Activated T-cell treated with anti-CD3 and anti-CD28 coated beads, Interleukin-2, amount 50 U/mL, for 4 hours (primary cell): ENCODE measurements at regions not wholly inside any gene's neighbourhood (a gene's known extent, or its start where the extent isn't known, plus 50 kb on each side); places are given as distances from the start of the nearest gene placed in this dataset.
"Not testable (repeated sequence)": the region's sequence is repeated elsewhere in the genome, so short reads cannot be mapped to it uniquely, and the experiment has no call there.

ENCODE experiments used
- ATAC-seq, 2 donors: fragments of 200-7000 bp; cut with Tn5 transposase; one replicate each; pipeline ENCODE4 v1.10.0; 2021
- DNase-seq: peaks from one replicate; pipeline ENCODE4 v3.0.0-alpha.2; 2020
- H3K27me3 Mint-ChIP-seq: one replicate; pipeline ENCODE4 v1.8.0; 2021; ENCODE audit warnings: low read depth, mixed read lengths
- H3K36me3 Mint-ChIP-seq: one replicate; pipeline ENCODE4 v1.8.0; 2022; ENCODE audit warnings: mixed read lengths; ENCODE audit not compliant: insufficient read depth
- H3K4me1 Mint-ChIP-seq: one replicate; pipeline ENCODE4 v1.8.0; 2021; ENCODE audit warnings: low read depth, mixed read lengths
- H3K4me3 Mint-ChIP-seq: one replicate; pipeline ENCODE4 v1.8.0; 2021; ENCODE audit warnings: mild to moderate bottlenecking, moderate library complexity, mixed read lengths
- H3K9me3 Mint-ChIP-seq: one replicate; pipeline ENCODE4 v1.8.0; 2021; ENCODE audit warnings: mixed read lengths

GRCh38 chr10:27413387-27413786 lies 90.7 kb upstream of the RAB18 start:
- no peak for ATAC-seq
- no peaks in the 10 kb centered on the region for H3K9me3 Mint-ChIP-seq

GRCh38 chr10:27410153-27410552 lies 94.0 kb upstream of the RAB18 start:
- Mint-ChIP-seq H3K27me3 (peaks cover 27% of the 10 kb centered on the region), H3K36me3 (no peaks in the 10 kb centered on the region), H3K9me3 (no peaks in the 10 kb centered on the region), H3K4me3 (no peak overlapping the region), H3K4me1 (no peaks in the 10 kb centered on the region)
- DNase-seq (no peak), ATAC-seq (no peak)

More at GRCh38 chr10:27413387-27413786, 90.7 kb upstream of the RAB18 start:
- Mint-ChIP-seq H3K4me1 (no peaks in the 10 kb centered on the region), H3K36me3 (no peaks in the 10 kb centered on the region), H3K27me3 (peaks cover 36% of the 10 kb centered on the region), H3K4me3 (no peak overlapping the region)
- DNase-seq, result no peak

- Mint-ChIP-seq H3K4me1 (no peaks in the 10 kb centered on the region), H3K36me3 (no peaks in the 10 kb centered on the region), H3K4me3 (no peak overlapping the region), H3K27me3 (peaks cover 13% of the 10 kb centered on the region), H3K9me3 (no peaks in the 10 kb centered on the region)
- DNase-seq (no peak), ATAC-seq (no peak)
These were observed 96.8 kb upstream of the RAB18 start for GRCh38 chr10:27407271-27407670.

- Mint-ChIP-seq H3K9me3 (no peaks in the 10 kb centered on the region), H3K4me1 (no peaks in the 10 kb centered on the region), H3K27me3 (peaks cover 7% of the 10 kb centered on the region), H3K36me3 (no peaks in the 10 kb centered on the region), H3K4me3 (no peak overlapping the region)
- no peak for DNase-seq
- no peak for ATAC-seq
These were observed 104.2 kb upstream of the RAB18 start for GRCh38 chr10:27399871-27400270.

GRCh38 chr10:27393961-27394360 lies 110.1 kb upstream of the RAB18 start:
- ATAC-seq (no peak), DNase-seq (no peak)
- H3K4me1 Mint-ChIP-seq, result no peaks in the 10 kb centered on the region
- H3K36me3 Mint-ChIP-seq, result no peaks in the 10 kb centered on the region
- peaks cover 4% of the 10 kb centered on the region for H3K9me3 Mint-ChIP-seq
- no peak overlapping the region for H3K4me3 Mint-ChIP-seq
- peaks cover 13% of the 10 kb centered on the region for H3K27me3 Mint-ChIP-seq

GRCh38 chr10:27392606-27393005 lies 111.5 kb upstream of the RAB18 start:
- DNase-seq (no peak), ATAC-seq (no peak)
- Mint-ChIP-seq H3K9me3 (peaks cover 4% of the 10 kb centered on the region), H3K27me3 (peaks cover 15% of the 10 kb centered on the region), H3K4me3 (no peak overlapping the region), H3K36me3 (no peaks in the 10 kb centered on the region), H3K4me1 (no peaks in the 10 kb centered on the region)

GRCh38 chr10:27391916-27392315 lies 112.2 kb upstream of the RAB18 start:
- Mint-ChIP-seq H3K4me1 (no peaks in the 10 kb centered on the region), H3K9me3 (peaks cover 4% of the 10 kb centered on the region), H3K4me3 (no peak overlapping the region), H3K27me3 (peaks cover 15% of the 10 kb centered on the region), H3K36me3 (no peaks in the 10 kb centered on the region)
- no peak for ATAC-seq
- DNase-seq, result no peak

GRCh38 chr10:27391325-27391724 lies 112.8 kb upstream of the RAB18 start:
- no peaks in the 10 kb centered on the region for H3K36me3 Mint-ChIP-seq
- peaks cover 4% of the 10 kb centered on the region for H3K9me3 Mint-ChIP-seq
- no peak for DNase-seq
- H3K4me1 Mint-ChIP-seq, result no peaks in the 10 kb centered on the region
- H3K27me3 Mint-ChIP-seq, result peaks cover 17% of the 10 kb centered on the region
- no peak for ATAC-seq
- no peak overlapping the region for H3K4me3 Mint-ChIP-seq

GRCh38 chr10:27390681-27391080 lies 113.4 kb upstream of the RAB18 start:
- Mint-ChIP-seq H3K36me3 (no peaks in the 10 kb centered on the region), H3K4me3 (no peak overlapping the region), H3K4me1 (no peaks in the 10 kb centered on the region), H3K9me3 (peaks cover 4% of the 10 kb centered on the region), H3K27me3 (peaks cover 21% of the 10 kb centered on the region)
- no peak for ATAC-seq
- DNase-seq, result no peak

- Mint-ChIP-seq H3K36me3 (no peaks in the 10 kb centered on the region), H3K9me3 (peaks cover 4% of the 10 kb centered on the region), H3K27me3 (peaks cover 30% of the 10 kb centered on the region)
These were observed 115.2 kb upstream of the RAB18 start for GRCh38 chr10:27388761-27389399.

GRCh38 chr10:27383595-27384542 lies 120.2 kb upstream of the RAB18 start:
- no peak for ATAC-seq
- peaks cover 39% of the 10 kb centered on the region for H3K27me3 Mint-ChIP-seq
- peaks cover 6% of the 10 kb centered on the region for H3K9me3 Mint-ChIP-seq

More at GRCh38 chr10:27388761-27389399, 115.2 kb upstream of the RAB18 start:
- Mint-ChIP-seq H3K4me3 (no peak overlapping the region), H3K4me1 (no peaks in the 10 kb centered on the region)
- ATAC-seq (no peak), DNase-seq (no peak)

GRCh38 chr10:27382176-27382575 lies 121.9 kb upstream of the RAB18 start:
- H3K4me3 Mint-ChIP-seq, result no peak overlapping the region
- H3K4me1 Mint-ChIP-seq, result no peaks in the 10 kb centered on the region
- H3K36me3 Mint-ChIP-seq, result no peaks in the 10 kb centered on the region
- peaks cover 6% of the 10 kb centered on the region for H3K9me3 Mint-ChIP-seq
- ATAC-seq, result no peak
- peaks cover 37% of the 10 kb centered on the region for H3K27me3 Mint-ChIP-seq
- DNase-seq, result no peak

More at GRCh38 chr10:27383595-27384542, 120.2 kb upstream of the RAB18 start:
- H3K4me1 Mint-ChIP-seq, result no peaks in the 10 kb centered on the region
- H3K36me3 Mint-ChIP-seq, result no peaks in the 10 kb centered on the region
- DNase-seq, result no peak
- no peak overlapping the region for H3K4me3 Mint-ChIP-seq

GRCh38 chr10:27380929-27381358 lies 123.2 kb upstream of the RAB18 start:
- peaks cover 6% of the 10 kb centered on the region for H3K9me3 Mint-ChIP-seq
- DNase-seq (no peak), ATAC-seq (no peak)
- H3K4me1 Mint-ChIP-seq, result no peaks in the 10 kb centered on the region
- no peak overlapping the region for H3K4me3 Mint-ChIP-seq
- peaks cover 34% of the 10 kb centered on the region for H3K27me3 Mint-ChIP-seq
- no peaks in the 10 kb centered on the region for H3K36me3 Mint-ChIP-seq

- not testable (repeated sequence) for H3K4me3 Mint-ChIP-seq, DNase-seq, H3K9me3 Mint-ChIP-seq, ATAC-seq, H3K4me1 Mint-ChIP-seq, H3K36me3 Mint-ChIP-seq
- H3K27me3 Mint-ChIP-seq, result peaks cover 23% of the 10 kb centered on the region
These were observed 125.1 kb upstream of the RAB18 start for GRCh38 chr10:27379041-27379440.
